ENCODE measurements at regions not wholly inside any gene's neighbourhood (a gene's known extent, or its start where the extent isn't known, plus 50 kb on each side); places are given as distances from the start of the nearest gene placed in this dataset.

- DNase-seq: no peak
Measured at GRCh38 chr13:89673789-89674311, 1673.6 kb upstream of the MIR17HG start.

GRCh38 chr13:89678466-89679121, 1668.9 kb upstream of the MIR17HG start:
- no peak for DNase-seq

- DNase-seq: no peak
Measured at GRCh38 chr13:89684896-89685295, 1662.6 kb upstream of the MIR17HG start.

GRCh38 chr13:89686171-89686570, 1661.3 kb upstream of the MIR17HG start:
- no peak for DNase-seq

- DNase-seq: no peak
Measured at GRCh38 chr13:89687066-89687465, 1660.4 kb upstream of the MIR17HG start.

GRCh38 chr13:89688918-89689317, 1658.6 kb upstream of the MIR17HG start:
- no peak for DNase-seq

GRCh38 chr13:89694451-89694850, 1653.0 kb upstream of the MIR17HG start:
- no peak for DNase-seq

- DNase-seq: no peak
Measured at GRCh38 chr13:89695343-89696257, 1651.9 kb upstream of the MIR17HG start.

- no peak for DNase-seq
Measured at GRCh38 chr13:89701913-89702312, 1645.6 kb upstream of the MIR17HG start.

GRCh38 chr13:89704040-89704439, 1643.4 kb upstream of the MIR17HG start:
- no peak for DNase-seq

- no peak for DNase-seq
Measured at GRCh38 chr13:89708013-89708412, 1639.5 kb upstream of the MIR17HG start.

- DNase-seq: no peak
Measured at GRCh38 chr13:89721216-89721615, 1626.3 kb upstream of the MIR17HG start.

- DNase-seq: no peak
Measured at GRCh38 chr13:89726690-89727435, 1620.6 kb upstream of the MIR17HG start.

- no peak for DNase-seq
Measured at GRCh38 chr13:89733829-89734228, 1613.7 kb upstream of the MIR17HG start.

- DNase-seq: no peak
Measured at GRCh38 chr13:89737051-89737450, 1610.4 kb upstream of the MIR17HG start.

GRCh38 chr13:89738072-89738471, 1609.4 kb upstream of the MIR17HG start:
- no peak for DNase-seq

GRCh38 chr13:89740994-89741685, 1606.3 kb upstream of the MIR17HG start:
- DNase-seq: no peak

- no peak for DNase-seq
Measured at GRCh38 chr13:89746554-89746953, 1600.9 kb upstream of the MIR17HG start.

GRCh38 chr13:89748716-89749115, 1598.8 kb upstream of the MIR17HG start:
- DNase-seq: no peak

GRCh38 chr13:89749888-89750287, 1597.6 kb upstream of the MIR17HG start:
- DNase-seq: no peak

GRCh38 chr13:89750371-89750770, 1597.1 kb upstream of the MIR17HG start:
- DNase-seq: no peak

GRCh38 chr13:89751432-89751930, 1596.0 kb upstream of the MIR17HG start:
- no peak for DNase-seq

All from CD4-positive, alpha-beta T cell treated with Interleukin-21 for 1 hour (primary cell).